22Rv1 (cell line): ENCODE measurements at regions not wholly inside any gene's neighbourhood (a gene's known extent, or its start where the extent isn't known, plus 50 kb on each side); places are given as distances from the start of the nearest gene placed in this dataset.

ENCODE experiments used
- H3K27ac ChIP-seq: fragments of 450-650 bp; 2 replicates; pipeline ENCODE4 v1.5.1; 2017
- CTCF ChIP-seq: fragments of 450-650 bp; IDR thresholded peaks from 2 replicates; pipeline ENCODE4 v1.5.1; 2017; ENCODE audit warnings: mild to moderate bottlenecking
- ZFX ChIP-seq: fragments of 450-650 bp; IDR thresholded peaks from 2 replicates; pipeline ENCODE4 v1.6.1; 2017; ENCODE audit warnings: antibody characterized with exemption, borderline replicate concordance

- TF ChIP-seq CTCF (no peak), ZFX (no peak)
- H3K27ac ChIP-seq = no peak overlapping the region
These were observed 391.6 kb downstream of the CDH11 start for GRCh38 chr16:64730261-64730660.

GRCh38 chr16:64724339-64724738, 397.5 kb downstream of the CDH11 start:
- no peak overlapping the region for H3K27ac ChIP-seq
- no peak for TF ChIP-seq CTCF
- TF ChIP-seq ZFX = no peak

- no peak overlapping the region for H3K27ac ChIP-seq
- TF ChIP-seq CTCF = no peak
- TF ChIP-seq ZFX = no peak
These were observed 403.4 kb downstream of the CDH11 start for GRCh38 chr16:64718486-64718885.

GRCh38 chr16:64717871-64718270, 404.0 kb downstream of the CDH11 start:
- no peak for TF ChIP-seq ZFX
- no peak for TF ChIP-seq CTCF
- H3K27ac ChIP-seq = no peak overlapping the region

- TF ChIP-seq CTCF (no peak), ZFX (no peak)
- H3K27ac ChIP-seq = no peak overlapping the region
These were observed 406.2 kb downstream of the CDH11 start for GRCh38 chr16:64715624-64716023.

GRCh38 chr16:64712026-64712425, 409.8 kb downstream of the CDH11 start:
- no peak overlapping the region for H3K27ac ChIP-seq
- TF ChIP-seq ZFX (no peak), CTCF (no peak)

- H3K27ac ChIP-seq = no peak overlapping the region
- no peak for TF ChIP-seq ZFX
These were observed 410.3 kb downstream of the CDH11 start for GRCh38 chr16:64711596-64711995.

GRCh38 chr16:64711026-64711425, 410.8 kb downstream of the CDH11 start:
- no peak for TF ChIP-seq CTCF
- no peak for TF ChIP-seq ZFX
- H3K27ac ChIP-seq = no peak overlapping the region
